Gastroesophageal sphincter (tissue), 3 donors: ENCODE measurements at regions not wholly inside any gene's neighbourhood (a gene's known extent, or its start where the extent isn't known, plus 50 kb on each side); places are given as distances from the start of the nearest gene placed in this dataset.

Source experiments
- EP300 ChIP-seq: sonication (generic); formaldehyde crosslinking; IDR thresholded peaks from one replicate; pipeline ENCODE4 v1.6.1; 2017; ENCODE audit warnings: antibody characterized with exemption, mild to moderate bottlenecking
- POLR2A ChIP-seq, 2 donors: fragments of 450-650 bp; IDR thresholded peaks; one replicate each; pipeline ENCODE4 v1.6.1; 2017; ENCODE audit warnings: antibody characterized with exemption in 2 of 2, mild to moderate bottlenecking in 2 of 2, moderate library complexity in 1 of 2
- TF ChIP-seq, protein P1 (sequence below), 4 experiments: fragments of 200-600 bp in 2 of 4; fragments of 450-650 bp in 2 of 4; sonication (generic) in 1 of 4; IDR thresholded peaks; one replicate each; pipeline ENCODE4 v1.5.1; 2017 to 2019; ENCODE audit warnings: antibody characterized with exemption in 4 of 4, mild to moderate bottlenecking in 2 of 4, moderate library complexity in 2 of 4

DNA sequence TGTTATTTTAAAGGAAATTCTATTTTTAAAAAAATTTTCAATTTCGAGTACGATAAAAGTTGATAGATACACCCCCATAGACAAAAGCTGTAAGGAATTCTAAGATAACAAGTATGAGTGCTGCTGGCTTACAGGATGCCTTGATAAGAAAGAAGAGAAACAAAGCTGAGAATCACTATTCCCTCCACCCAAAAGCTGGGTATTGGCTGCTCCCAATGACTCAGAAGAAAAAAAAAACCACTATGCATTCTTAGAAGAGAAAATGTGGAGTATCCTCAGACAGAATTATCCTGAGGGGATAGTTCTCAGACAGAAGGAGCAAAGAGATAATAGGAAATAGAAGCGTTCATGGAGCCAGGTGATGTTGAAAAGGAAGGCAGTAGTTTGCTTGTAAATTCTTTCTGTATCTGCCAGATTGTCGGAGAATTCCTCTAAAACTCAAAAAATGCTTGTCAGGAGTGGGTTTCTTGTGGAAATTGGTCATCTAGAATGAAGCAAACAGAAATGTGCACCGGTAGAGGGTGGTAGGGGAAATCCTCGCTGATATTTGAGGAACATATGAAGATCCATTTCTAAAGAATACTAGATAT lies 217.5 kb upstream of the ADAMTS3 start:
- TF ChIP-seq POLR2A (IDR thresholded peaks at IDR 0.05) (no peak), EP300 (no peak)
- TF ChIP-seq, protein P1, sequence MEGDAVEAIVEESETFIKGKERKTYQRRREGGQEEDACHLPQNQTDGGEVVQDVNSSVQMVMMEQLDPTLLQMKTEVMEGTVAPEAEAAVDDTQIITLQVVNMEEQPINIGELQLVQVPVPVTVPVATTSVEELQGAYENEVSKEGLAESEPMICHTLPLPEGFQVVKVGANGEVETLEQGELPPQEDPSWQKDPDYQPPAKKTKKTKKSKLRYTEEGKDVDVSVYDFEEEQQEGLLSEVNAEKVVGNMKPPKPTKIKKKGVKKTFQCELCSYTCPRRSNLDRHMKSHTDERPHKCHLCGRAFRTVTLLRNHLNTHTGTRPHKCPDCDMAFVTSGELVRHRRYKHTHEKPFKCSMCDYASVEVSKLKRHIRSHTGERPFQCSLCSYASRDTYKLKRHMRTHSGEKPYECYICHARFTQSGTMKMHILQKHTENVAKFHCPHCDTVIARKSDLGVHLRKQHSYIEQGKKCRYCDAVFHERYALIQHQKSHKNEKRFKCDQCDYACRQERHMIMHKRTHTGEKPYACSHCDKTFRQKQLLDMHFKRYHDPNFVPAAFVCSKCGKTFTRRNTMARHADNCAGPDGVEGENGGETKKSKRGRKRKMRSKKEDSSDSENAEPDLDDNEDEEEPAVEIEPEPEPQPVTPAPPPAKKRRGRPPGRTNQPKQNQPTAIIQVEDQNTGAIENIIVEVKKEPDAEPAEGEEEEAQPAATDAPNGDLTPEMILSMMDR (IDR thresholded peaks at IDR 0.05) = no peak
